Activated CD4-positive, CD25-positive, alpha-beta regulatory T cell treated with anti-CD3 and anti-CD28 coated beads, Interleukin-2, amount 50 U/mL, for 16 hours (primary cell): ENCODE measurements at regions not wholly inside any gene's neighbourhood (a gene's known extent, or its start where the extent isn't known, plus 50 kb on each side); places are given as distances from the start of the nearest gene placed in this dataset.

Experiments
- DNase-seq: peaks from one replicate; pipeline ENCODE4 v3.0.0-alpha.2; 2020; ENCODE audit warnings: low read depth, low spot score

DNA sequence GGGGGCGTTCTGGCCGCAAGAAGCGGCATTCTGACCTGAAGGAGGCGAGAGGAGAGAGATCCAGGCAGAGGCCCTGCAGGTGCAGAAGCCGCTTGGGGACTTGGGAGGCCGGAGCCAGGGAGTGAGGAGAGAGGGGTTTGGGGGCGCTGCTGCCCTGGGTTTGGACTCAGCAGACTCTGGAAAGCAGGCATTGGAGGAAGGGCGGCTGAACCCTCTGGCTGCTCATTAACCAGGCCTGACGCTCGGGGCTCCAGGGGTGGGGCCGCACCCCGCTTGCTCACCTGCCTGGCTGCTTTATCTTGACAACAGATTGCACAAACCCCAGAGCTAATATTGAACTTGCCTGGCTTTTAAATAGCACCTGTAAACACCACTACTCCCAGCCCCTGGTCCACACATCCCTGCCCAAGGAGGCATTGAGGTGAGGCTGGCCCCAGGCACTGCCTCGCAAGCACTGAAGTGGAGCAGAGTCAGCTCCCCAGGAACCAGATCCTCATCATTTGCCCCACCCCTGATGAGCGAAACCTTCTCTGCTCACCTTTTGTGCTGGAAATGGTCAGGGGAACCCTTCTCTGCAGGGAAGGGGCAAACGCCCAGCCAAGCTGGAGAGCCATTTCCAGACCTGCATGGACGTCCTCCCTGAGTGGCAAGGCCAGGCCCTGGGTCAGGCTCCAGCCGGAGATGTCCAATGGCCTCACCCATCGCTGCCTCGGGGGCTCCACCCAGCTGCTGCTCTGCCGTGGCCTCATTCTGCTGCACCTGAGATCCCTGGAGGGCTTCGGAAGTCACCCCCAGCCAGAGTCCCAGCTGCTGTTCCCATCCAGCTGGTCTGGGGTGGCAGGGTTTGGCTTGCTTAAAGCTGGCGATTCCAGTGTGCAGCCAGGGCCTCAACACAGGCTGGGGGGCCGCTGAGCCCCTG lies 190.2 kb upstream of the GSE1 start:
- no peak for DNase-seq

DNA sequence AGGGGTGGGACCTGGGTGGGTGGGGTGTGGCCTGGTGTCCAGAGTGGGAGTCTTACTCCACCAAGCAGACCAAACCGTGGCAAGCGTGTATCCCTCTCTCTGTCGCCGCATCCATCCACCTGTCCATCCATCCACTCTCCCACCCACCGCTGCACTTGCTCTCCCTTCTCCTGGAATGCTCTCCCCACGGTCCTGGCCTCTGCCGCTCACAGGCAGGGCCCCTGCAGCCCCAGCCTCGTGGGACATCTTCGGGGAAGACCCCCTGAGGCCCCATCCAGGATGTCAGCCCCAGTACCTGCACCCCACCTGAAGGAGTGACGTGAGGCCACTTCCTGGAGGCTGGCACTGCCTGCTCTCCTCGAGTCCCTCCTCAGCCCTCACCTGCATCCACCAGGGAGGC lies 189.5 kb upstream of the GSE1 start:
- no peak for DNase-seq

DNA sequence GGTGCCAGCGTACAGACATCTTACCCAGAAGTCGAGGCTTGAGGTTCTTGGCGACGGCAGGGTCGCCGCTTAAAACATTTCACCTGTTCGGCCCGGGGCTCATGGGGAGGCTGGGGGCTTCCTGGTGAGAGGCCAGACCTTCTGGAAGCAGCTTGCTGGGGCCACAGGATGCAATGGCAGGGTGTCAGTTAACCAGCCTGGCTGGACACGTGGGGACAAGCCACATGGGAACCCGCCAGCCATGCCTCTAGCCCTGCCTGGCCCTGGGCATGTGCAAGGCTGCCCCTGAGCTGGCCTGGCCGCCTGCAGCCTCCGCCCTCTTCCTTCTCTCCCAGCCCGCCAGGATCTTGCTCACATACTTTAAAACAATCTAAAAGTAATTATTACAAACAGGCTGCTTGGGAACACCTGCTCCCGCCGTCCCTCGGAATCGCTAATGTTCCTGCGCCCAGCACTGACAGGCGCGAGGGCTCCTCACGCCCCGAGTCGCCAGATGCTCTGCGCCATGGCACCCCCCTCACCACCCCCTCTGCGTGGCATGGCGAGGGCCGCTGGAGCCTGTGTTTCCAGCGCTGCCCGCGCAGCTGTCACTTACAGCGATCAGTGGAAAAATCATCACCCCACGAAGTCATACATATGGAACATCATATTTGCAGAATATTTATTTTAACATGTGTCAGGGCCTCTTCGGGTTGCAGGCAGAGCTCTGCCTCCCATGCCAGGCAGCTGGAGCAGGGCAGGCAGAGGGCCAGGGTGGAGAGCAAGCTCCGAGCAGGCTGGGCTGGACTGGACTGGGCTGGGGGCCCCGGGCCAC lies 188.7 kb upstream of the GSE1 start:
- DNase-seq = no peak

DNA sequence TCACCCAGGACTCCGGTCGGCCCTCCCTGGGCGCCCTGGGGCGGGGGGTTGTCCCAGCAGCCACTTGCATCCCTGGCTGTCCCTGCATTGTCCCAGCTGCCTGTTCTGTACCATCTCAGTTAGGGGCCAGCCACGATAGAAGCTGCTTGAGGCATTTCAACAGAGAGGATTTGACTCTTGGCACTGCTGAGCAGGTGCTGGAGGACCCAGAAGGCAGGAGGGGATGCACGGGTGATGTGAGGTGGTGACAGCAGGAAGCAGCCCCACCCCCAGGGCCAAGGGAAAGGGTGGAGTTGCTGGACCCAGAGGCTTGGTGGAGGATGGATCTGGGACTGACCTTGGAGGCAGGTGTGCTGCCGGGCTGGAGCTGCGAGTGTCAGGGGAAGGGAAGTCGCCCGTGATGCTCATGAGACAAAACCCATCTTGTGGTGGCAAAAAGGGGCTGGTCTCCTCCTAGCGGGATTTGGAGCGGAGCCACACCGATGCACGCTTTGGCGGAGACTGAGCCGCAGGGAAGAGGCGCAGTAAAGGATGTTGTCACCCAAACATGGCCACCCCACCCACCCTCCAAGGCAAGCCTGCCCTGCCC lies 188.0 kb upstream of the GSE1 start:
- DNase-seq = no peak

DNA sequence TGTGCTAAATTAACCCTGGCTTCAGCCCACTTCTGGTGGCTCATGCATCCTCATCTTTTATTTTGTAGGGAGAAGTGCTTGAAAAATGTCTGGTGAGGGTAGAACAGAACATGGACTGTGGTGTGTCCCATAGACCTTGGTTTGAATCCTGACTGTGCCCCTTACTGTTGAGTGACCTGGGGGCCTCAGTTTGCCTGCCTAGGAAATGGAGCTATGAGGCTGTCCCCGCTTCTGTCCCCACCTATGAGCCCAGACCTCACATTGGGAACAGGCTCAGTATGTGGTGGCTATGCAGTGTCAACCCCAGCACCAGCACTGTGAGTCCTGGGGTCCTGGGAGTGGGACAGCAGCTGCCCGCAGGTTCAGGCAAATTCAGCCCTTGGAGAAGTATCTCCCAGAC lies 186.3 kb upstream of the GSE1 start:
- DNase-seq = no peak

DNA sequence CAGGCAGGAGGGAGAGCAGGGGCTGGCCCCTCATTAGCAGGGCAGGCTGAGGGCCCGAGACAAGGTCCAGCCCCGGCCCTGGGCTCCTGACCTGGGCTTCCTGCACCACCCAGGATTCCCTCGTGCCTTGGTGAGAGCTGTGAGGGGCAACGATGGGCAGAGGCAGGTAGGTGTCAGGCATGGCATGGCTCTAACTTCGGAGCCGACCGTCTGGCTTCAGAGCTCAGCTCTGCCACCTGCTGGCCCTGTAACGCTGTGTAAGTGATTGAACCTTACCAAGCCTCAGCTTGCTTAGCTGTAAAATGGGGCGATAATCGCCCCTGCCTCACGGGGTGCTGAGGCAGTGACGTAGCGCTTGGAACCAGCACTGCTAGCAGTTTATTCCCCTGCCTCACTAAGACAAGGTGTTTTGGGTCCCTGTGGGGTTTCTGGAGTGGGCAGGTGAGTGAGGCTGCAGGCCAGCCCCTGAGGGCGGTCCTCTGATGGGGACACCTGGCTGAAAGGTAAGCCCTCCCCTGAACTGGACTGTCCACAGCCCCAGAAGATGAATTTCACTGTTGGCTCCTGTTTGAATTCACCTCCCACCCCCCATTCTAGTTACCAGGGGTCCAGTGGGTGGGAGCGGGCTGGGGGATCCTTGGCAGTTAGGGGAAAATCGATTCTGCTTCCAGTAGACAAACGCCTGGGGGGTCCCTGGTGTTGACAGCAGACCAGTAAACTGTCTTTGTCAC lies 184.8 kb upstream of the GSE1 start:
- no peak for DNase-seq

DNA sequence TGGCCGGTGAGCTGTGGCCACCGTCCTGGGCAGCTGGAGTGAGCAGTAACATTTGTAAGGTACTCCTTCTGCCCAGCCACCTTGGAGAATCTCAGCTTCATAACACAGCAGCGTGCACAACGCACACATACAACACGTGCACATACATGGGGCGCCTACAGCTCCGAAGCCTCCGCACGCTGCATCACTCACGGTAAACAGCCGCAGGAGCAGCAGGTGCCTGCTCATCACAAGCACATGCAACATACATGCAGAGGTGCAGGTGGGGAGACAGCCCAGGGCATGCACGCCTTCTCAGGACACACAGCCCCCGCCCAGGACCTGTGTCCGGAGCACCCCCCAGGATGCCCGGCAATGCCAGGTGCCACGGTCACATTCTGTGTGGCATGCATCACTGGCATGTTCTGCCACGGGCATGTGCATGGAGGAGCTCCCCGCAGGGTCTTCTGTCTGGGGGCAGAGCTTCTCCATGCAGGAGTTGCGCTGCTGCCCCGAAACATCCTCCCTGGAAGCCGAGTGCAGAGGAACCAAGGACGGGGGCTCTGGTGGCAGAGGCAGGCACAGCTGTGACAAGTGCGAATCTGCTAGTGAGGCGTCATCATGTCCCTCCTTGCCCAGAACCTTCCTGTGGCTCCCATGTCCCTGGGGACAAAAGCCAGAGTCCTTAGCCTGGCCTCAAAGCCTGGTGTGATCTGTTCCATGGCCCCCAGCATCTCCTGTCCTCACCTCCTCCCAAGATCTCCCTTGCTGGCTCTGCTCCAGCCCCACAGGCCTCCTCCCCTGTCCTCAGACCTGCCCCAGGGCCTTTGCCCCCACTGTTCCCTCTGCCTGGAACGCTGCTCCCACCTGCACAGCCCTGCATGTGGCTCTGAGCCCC lies 184.0 kb upstream of the GSE1 start:
- DNase-seq = no peak

DNA sequence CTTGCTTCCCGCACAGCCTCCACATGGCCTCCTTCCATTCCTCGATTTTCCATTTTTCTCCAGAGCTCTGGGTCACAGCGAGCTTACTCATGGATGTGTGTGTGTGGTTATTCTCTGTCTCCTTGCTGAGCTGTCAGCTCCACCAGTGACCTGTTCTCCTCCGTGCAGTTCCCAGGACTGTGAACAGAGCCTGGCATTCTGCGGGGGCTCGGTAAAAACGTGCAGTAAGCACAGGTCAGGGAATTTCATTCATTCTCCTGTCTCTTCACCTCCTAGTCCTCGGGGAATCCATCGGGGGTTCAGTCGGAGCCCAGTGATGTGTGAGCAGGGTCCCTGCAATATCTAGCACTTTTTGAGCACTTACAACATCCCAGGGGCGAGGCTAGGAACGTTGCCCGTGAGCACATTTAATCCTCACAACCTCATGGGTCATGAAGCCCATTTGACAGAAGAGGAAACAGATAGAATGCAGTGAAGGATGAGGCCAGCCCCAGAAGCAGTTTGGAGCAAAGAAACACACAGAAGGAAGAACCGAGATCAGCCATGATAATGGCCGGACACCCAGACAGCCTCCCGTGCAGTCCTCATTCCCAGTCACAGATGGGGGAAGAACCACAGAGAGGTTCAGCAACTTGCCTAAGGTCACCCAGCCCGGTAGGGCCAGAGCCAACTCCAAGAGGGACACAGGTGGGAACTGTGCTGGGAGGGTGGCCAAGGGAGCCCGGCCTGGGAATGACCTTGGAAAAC lies 183.2 kb upstream of the GSE1 start:
- no peak for DNase-seq

DNA sequence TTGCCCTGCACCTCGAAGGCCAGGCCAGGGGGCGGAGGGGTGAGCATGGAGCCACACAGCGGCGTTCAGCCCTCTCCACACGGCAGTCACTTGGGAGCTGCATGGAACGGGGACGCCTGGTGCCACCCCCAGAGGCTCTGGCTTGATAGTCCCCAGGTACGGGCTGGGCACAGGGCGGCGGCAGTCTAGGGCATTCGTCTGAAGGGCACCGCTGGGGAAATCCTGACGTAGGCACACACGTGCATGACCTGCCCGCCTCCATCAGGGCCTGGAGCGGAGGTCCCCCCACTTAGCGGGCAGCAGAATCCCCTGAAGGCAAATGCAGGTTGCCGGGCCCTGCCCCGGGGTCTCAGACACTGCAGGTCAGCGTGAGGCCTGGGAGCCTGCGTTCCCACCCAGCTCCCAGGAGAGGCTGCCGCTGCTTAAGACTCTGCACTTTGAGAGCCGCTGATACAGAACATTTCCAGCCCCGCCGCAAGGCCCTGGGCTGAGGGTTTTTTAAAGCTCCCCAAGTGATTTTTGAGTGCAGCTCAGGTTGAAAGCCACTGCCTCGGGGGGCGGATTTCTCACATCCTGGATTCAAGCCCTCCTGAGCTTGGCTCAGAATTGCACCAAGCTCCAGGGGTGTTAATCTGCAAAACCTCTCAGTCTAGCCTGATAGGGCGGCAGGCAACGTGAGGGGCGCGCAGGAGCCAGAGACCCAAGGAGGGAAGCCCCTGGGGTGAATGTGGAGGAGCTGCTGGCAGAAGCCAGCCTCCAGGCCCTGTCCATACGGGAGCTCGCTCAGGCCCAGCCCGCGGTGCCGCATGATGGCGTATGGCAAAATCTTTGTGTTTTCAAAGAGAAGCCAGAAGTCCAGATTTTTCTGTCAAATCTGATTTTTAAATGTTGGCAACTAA lies 182.3 kb upstream of the GSE1 start:
- DNase-seq = no peak

DNA sequence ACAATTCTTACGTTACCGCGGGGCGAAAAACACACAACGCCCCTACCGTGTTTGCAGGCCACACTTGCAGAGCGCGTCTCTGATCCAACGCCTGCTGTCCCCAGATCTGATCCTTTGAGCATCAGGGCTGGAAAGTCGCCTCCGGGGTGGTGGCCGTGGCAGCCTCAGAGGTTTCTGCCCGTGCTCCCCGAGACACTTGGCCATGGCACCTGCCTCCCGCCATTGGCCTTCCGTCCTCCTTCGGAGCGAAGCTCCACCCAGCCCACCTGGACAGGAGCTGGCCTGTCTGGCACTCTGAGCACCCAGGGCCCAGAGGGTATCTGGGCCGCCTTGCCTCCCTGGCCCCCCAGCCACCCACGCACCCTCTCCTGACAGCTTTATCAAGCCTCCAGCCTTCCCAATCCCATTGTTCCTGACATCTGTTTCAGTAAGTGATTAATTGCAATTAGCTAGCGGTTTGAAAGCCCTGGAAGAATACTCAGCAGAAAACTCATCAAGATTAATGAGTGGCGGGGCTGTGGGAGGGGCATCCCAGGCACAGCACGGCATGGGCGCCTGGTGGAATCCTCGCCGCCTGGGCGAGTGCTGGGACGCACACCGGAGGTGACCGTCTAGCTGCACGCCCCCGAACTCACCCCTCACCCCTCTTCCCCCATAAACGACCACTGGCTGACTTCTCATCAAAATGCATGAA lies 181.5 kb upstream of the GSE1 start:
- no peak for DNase-seq

DNA sequence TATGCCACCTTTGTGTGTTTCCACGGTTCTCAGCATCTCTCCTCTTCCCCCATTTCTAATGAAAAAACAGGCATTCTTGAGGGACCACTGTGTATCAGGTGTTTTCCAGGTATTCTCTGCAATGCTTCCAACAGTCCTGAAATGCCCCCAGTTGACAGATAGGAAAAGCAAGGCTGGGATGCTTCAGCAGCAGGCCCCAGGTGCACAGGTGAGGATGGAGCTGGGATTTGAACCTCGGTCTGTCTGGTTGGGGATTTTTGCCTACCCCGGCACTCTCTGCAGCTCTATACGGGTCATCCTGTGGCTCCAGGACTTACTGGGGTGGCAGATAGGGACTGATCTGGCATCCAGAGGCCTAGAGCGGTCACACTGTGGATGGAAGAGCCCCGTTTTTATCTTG lies 180.5 kb upstream of the GSE1 start:
- no peak for DNase-seq

DNA sequence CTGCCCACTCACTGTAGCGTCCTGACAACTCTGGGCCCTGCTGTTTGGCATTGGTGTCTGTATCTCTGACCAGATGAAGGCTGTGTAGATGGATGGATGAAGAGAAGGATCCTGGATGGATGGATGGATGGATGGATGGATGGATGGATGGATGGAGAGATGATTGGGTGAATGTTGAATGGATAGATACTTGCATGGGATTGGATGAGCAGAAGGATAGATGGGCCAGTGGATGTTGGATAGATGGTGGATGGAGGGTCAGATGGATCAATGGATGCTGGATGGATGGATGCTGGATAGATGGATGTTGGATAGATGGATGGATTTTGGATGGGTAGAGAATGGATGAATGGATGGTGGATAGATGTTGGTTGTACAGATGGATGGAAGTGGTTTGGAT lies 179.6 kb upstream of the GSE1 start:
- DNase-seq = no peak

DNA sequence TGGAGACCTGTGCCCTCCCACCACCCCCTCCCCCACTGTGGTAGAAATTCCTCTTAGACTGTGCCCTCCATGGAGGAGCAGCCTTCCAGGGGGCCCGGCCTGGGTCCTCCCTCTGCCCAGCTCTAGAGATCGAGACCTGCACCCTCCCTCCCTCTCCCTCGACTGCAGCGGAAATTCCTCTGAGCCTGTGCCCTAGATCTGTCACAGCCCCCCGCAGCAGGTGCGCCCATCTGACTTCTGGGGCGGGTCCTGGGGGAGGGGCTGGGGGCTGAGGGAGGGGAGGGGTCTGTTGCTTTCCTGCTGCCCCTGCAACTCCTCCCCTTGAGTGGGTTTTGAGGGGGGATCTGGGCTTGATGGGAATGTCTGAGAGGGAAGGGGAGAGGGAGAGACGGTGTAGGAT lies 177.8 kb upstream of the GSE1 start:
- DNase-seq = no peak

DNA sequence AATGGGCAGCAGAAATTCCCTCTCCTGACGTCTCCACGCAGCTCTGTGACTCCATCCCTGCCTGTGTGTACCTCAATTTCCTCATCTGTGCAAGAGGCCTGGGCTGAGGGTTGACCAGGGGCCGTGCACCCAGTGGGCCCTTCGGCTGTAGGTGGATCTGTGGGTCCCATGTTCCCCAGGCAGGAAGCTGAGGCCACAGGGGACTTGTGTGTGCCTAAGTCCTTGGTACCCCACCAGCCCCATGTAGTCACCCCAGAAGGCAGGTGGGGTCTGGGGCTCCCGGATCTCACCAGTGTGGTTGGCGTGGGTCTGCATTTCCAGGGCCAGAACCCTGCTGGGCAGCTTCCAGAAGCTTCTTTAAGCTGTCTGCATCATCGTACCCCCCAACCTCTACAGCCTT lies 177.4 kb upstream of the GSE1 start:
- DNase-seq = no peak

DNA sequence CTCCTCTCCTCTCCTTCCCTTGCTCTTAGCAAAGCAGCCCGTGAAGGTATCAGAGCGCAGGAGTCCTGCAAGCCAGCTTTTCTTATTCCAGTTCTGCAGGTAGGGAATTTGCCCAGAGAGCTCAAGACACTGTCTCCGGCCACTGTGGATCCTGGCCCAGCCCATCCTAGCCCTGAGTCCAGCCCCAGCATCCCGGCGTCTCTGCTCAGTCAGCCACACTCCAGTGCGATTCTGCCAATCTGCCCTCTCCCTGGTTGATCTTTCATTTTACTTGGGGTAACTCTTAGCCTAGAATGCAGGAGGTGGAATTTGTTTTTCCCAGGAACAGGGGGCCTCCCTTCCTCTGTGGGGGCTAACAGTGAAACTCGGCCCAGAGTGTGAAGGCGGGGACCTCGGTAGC lies 176.9 kb upstream of the GSE1 start:
- DNase-seq = no peak

DNA sequence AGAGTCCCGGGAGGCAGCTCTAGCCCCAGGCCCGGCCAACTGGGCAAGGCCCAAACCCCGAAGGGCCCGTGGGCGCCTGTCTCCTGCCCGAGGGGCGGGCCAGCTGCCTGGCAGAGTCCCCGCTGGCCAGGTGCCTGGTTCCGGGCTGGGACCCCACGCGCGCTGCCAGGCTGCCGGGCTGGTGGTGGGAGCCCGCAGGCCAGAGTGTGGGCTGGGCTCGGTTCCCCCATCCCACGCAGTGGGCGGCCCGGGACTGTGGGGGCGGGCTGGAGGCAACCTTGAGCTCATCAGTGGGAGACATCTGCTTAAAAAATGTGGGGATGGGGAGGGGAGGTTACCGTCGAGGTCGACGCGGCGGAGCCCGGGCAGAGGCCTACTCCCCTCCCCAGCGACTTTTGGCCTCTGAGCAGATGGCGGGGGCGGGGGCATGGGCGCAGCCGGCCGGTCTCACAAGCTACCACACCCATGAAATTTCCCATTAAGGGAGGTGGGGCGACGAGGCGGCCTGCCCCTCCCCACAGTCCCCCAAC lies 176.4 kb upstream of the GSE1 start:
- no peak for DNase-seq

DNA sequence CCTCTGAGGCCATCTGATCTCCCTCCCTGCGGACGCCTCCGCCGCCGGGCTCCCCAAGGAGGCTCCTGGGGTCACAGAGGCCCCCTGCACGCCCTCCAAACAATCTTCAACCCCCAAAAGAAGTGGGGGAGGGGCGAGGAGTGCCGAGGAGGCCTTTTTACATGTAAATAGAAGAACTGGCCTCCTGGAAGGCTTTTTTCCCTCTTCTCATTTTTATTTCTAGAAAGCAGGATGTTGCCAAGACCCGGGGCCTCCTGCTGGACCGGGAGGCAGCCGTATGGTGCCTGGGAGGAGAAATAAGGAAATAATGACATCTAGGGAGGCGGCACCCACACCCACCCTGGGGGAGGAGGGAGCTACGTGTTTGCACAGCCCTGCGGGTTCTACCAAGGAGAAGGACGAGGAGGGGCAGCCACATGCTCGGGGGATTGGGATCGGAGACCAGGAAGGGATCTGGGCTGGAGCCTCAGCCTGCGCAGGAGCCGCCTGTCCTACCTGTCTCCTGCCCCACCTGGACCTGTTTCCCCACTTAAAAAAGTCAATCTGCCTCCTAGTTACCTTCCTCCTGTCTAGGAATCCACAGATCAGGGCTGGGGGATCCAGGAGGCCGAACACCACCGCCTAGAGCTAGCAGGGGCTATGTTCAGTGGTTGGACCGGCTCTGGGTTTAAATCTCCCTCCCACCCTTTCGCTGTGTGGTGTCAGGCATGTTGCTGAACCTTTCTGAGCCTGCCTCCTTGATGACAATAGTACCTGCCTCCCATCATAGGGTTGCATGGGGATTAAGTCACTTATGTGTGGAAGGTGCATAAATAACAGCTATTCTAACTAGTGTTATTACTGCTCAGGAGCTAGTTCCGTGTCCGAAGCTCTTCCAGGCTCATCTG lies 175.7 kb upstream of the GSE1 start:
- DNase-seq = no peak
